ENCODE measurements at regions not wholly inside any gene's neighbourhood (a gene's known extent, or its start where the extent isn't known, plus 50 kb on each side); places are given as distances from the start of the nearest gene placed in this dataset.

GRCh38 chr19:30276011-30276882 is 95.9 kb upstream of the ZNF536 start:
- TF ChIP-seq CTCF (IDR thresholded peaks at IDR 0.05; ENCODE audit: low read depth, low read length, poor library complexity, severe bottlenecking) (no peak), EZH2phosphoT487 (IDR thresholded peaks at IDR 0.05; ENCODE audit: borderline replicate concordance, low read length) (no peak)

All from DOHH2 (cell line).